ENCODE measurements at regions not wholly inside any gene's neighbourhood (a gene's known extent, or its start where the extent isn't known, plus 50 kb on each side); places are given as distances from the start of the nearest gene placed in this dataset.

- TF ChIP-seq EZH2 (IDR thresholded peaks at IDR 0.05; ENCODE audit: insufficient read depth, poor library complexity, severe bottlenecking): no peak
- no peak for TF ChIP-seq EZH2phosphoT487 (IDR thresholded peaks at IDR 0.05; ENCODE audit: insufficient read depth, low read depth)
Measured at GRCh38 chr12:124389138-124389724, 94.3 kb downstream of the RFLNA start.

Data from GM23248 (cell line).